Keratinocyte (primary cell): ENCODE measurements at regions not wholly inside any gene's neighbourhood (a gene's known extent, or its start where the extent isn't known, plus 50 kb on each side); places are given as distances from the start of the nearest gene placed in this dataset.

ENCODE experiments used
- CTCF ChIP-seq, 3 experiments: IDR thresholded peaks in 1 of 3; conservative IDR thresholded peaks in 1 of 3; optimal IDR thresholded peaks in 1 of 3; 2 replicates in 2 of 3; 3 replicates in 1 of 3; pipeline versions ENCODE3 to v1.5.1; 2011; ENCODE audit warnings: low read length in 3 of 3, mild to moderate bottlenecking in 3 of 3, moderate library complexity in 2 of 3, control low read depth in 1 of 3, inconsistent platforms in 1 of 3; ENCODE audit not compliant: insufficient read depth in 2 of 3; ENCODE audit errors: extremely low read depth in 1 of 3
- EZH2 ChIP-seq: IDR thresholded peaks from one replicate; pipeline ENCODE4 v1.6.1; 2012; ENCODE audit warnings: inconsistent platforms, mild to moderate bottlenecking, low read length, moderate library complexity

GRCh38 chr2:179354739-179355537 lies 90.3 kb upstream of the SESTD1 start:
- TF ChIP-seq CTCF (optimal IDR thresholded peaks at IDR 0.05 in 1 of 3, IDR thresholded peaks at IDR 0.05 in 1 of 3, conservative IDR thresholded peaks at IDR 0.05 in 1 of 3; ENCODE audit: extremely low read depth in 1 of 3, insufficient read depth in 2 of 3, low read length in 3 of 3): peak in 1 of 3 experiments; percentile 19
- TF ChIP-seq EZH2: no peak
